ENCODE measurements at regions not wholly inside any gene's neighbourhood (a gene's known extent, or its start where the extent isn't known, plus 50 kb on each side); places are given as distances from the start of the nearest gene placed in this dataset.

GRCh38 chr3:18870642-18871041 lies 277.7 kb upstream of the KCNH8 start:
- H2AK5ac ChIP-seq (ENCODE audit: low read depth, low read length): no peak overlapping the region
- ATAC-seq (ENCODE audit: low read depth): no peak
- no peak overlapping the region for H4K91ac ChIP-seq (ENCODE audit: insufficient read depth, low read depth, low read length)
- H3K27me3 ChIP-seq (ENCODE audit: control insufficient read depth, insufficient read depth, low read length): no peaks in the 10 kb centered on the region
- H3K9ac ChIP-seq (ENCODE audit: low read depth, low read length): no peak overlapping the region
- no peaks in the 10 kb centered on the region for H3K79me1 ChIP-seq (ENCODE audit: low read depth in 1 of 2, low read length in 2 of 2)
- H3K9me3 ChIP-seq (ENCODE audit: control insufficient read depth, insufficient read depth, low read length): peaks cover 9% of the 10 kb centered on the region
- no peak overlapping the region for H4K8ac ChIP-seq (ENCODE audit: low read depth in 2 of 2, low read length in 2 of 2)
- no peak overlapping the region for H2BK5ac ChIP-seq (ENCODE audit: low read depth, low read length, poor library complexity, severe bottlenecking)
- H3K4me2 ChIP-seq (ENCODE audit: low read depth, low read length): no peak overlapping the region
- H3K9me1 ChIP-seq (ENCODE audit: insufficient read depth, low read length): no peaks in the 10 kb centered on the region
- H3K4me1 ChIP-seq (ENCODE audit: control insufficient read depth, insufficient read depth, low read length): no peaks in the 10 kb centered on the region
- no peak overlapping the region for H3K56ac ChIP-seq (ENCODE audit: extremely low read depth, insufficient read depth, low read length)
- DNase-seq: no peak
- no peak overlapping the region for H2AK9ac ChIP-seq (replicated peaks; ENCODE audit: low read depth, low read length, poor library complexity)
- ChIA-PET CTCF (no interaction called here), POLR2A (ENCODE audit: unreplicated experiment) (no interaction called here)
- dilution Hi-C loops (cut with HindIII; ENCODE audit: low sequenced_read_pairs, unreplicated experiment) (no loop called here), intact Hi-C loops (cut with micrococcal nuclease) (no loop called here), in situ Hi-C loops (cut with MboI; ENCODE audit: low sequenced_read_pairs) (no loop called here)
- no peaks in the 10 kb centered on the region for H4K20me1 ChIP-seq (ENCODE audit: insufficient read depth, low read length)
- H3K36me3 ChIP-seq (ENCODE audit: control insufficient read depth, insufficient read depth, low read length): no peaks in the 10 kb centered on the region
- H2BK15ac ChIP-seq (ENCODE audit: low read depth, low read length): no peak overlapping the region
- no peak overlapping the region for H3K27ac ChIP-seq (ENCODE audit: insufficient read depth, low read length)
- no peak overlapping the region for H3K14ac ChIP-seq (replicated peaks; ENCODE audit: low read depth, low read length)
- no peak overlapping the region for H3K18ac ChIP-seq (ENCODE audit: low read depth, low read length)
- TF ChIP-seq FOS (IDR thresholded peaks at IDR 0.05; ENCODE audit: low read depth, low read length): no peak
- no peak for TF ChIP-seq CHD1 (IDR thresholded peaks at IDR 0.05; ENCODE audit: low read depth, low read length)
- TF ChIP-seq RAD21 (IDR thresholded peaks at IDR 0.05; ENCODE audit: low read length): no peak
- TF ChIP-seq NFE2L2 (IDR thresholded peaks at IDR 0.05; ENCODE audit: low read depth, low read length): no peak
- TF ChIP-seq USF2 (IDR thresholded peaks at IDR 0.05; ENCODE audit: low read depth, low read length): no peak
- no peak for TF ChIP-seq ELK1 (IDR thresholded peaks at IDR 0.05; ENCODE audit: borderline replicate concordance, low read depth, low read length)
- TF ChIP-seq POLR2A (IDR thresholded peaks at IDR 0.05; ENCODE audit: low read depth, low read length): no peak
- TF ChIP-seq MXI1 (IDR thresholded peaks at IDR 0.05; ENCODE audit: borderline replicate concordance, low read depth, low read length): no peak
- no peak for TF ChIP-seq RCOR1 (IDR thresholded peaks at IDR 0.05; ENCODE audit: insufficient replicate concordance, low read length)
- TF ChIP-seq, protein P1, sequence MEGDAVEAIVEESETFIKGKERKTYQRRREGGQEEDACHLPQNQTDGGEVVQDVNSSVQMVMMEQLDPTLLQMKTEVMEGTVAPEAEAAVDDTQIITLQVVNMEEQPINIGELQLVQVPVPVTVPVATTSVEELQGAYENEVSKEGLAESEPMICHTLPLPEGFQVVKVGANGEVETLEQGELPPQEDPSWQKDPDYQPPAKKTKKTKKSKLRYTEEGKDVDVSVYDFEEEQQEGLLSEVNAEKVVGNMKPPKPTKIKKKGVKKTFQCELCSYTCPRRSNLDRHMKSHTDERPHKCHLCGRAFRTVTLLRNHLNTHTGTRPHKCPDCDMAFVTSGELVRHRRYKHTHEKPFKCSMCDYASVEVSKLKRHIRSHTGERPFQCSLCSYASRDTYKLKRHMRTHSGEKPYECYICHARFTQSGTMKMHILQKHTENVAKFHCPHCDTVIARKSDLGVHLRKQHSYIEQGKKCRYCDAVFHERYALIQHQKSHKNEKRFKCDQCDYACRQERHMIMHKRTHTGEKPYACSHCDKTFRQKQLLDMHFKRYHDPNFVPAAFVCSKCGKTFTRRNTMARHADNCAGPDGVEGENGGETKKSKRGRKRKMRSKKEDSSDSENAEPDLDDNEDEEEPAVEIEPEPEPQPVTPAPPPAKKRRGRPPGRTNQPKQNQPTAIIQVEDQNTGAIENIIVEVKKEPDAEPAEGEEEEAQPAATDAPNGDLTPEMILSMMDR (conservative IDR thresholded peaks at IDR 0.05; ENCODE audit: low read depth, low read length): no peak
- TF ChIP-seq SMC3 (IDR thresholded peaks at IDR 0.05; ENCODE audit: low read depth, low read length): no peak
- TF ChIP-seq MAFK (IDR thresholded peaks at IDR 0.05; ENCODE audit: low read depth, low read length): no peak
- H3K4ac ChIP-seq (ENCODE audit: low read depth, low read length): no peak overlapping the region
- no peak overlapping the region for H2BK20ac ChIP-seq (ENCODE audit: low read depth, low read length)
- no peak overlapping the region for H2AFZ ChIP-seq (replicated peaks; ENCODE audit: low read length, poor library complexity)
- H4K5ac ChIP-seq (ENCODE audit: low read depth, low read length): no peak overlapping the region
- no peak overlapping the region for H3K23ac ChIP-seq (ENCODE audit: low read depth, low read length)
- WGBS, 2 experiments (ENCODE audit: extremely low coverage in 2 of 2, insufficient read length in 1 of 2): no CpG with 5 or more reads among the region's 2 CpGs
- no peak overlapping the region for H2BK120ac ChIP-seq (ENCODE audit: low read depth, low read length)
- H3K4me3 ChIP-seq (ENCODE audit: insufficient read depth, low read depth, low read length): no peak overlapping the region
- BruUV-seq (replicated peaks): no TSS peak
